MCF 10A (cell line): ENCODE measurements at regions not wholly inside any gene's neighbourhood (a gene's known extent, or its start where the extent isn't known, plus 50 kb on each side); places are given as distances from the start of the nearest gene placed in this dataset.
A peak's percentile ranks its signal among the peaks of the same experiment; 100 is the strongest.

Source experiments
- BruUV-seq: library from RNA; stranded (reverse); fragments of 400-500 nt; replicated peaks from 2 replicates; lab custom pipeline; 2021; lab: Mats Ljungman, UMichigan
- CTCF ChIA-PET: fragments of 300-600 bp; sonication (Branson Sonifier 250); formaldehyde crosslinking; extraction: SDS; loops from one replicate; lab custom pipeline; 2021; ENCODE audit warnings: antibody characterized with exemption, inconsistent platforms; lab: Yijun Ruan, JAX
- POLR2A ChIA-PET: fragments of 300-600, 350-650 bp; sonication (Branson Sonifier 250); formaldehyde crosslinking; extraction: SDS; loops from one replicate; lab custom pipeline; 2020; ENCODE audit warnings: antibody characterized with exemption, inconsistent platforms; lab: Yijun Ruan, JAX
- DNase-seq: peaks from one replicate; pipeline ENCODE4 v3.0.0-alpha.2; 2018; ENCODE audit not compliant: unreplicated experiment
- H3K27ac Mint-ChIP-seq: one replicate; pipeline ENCODE4 v1.8.0; 2022; ENCODE audit warnings: mild to moderate bottlenecking, low read depth, mixed read lengths; ENCODE audit not compliant: unreplicated experiment
- H3K27me3 Mint-ChIP-seq: one replicate; pipeline ENCODE4 v1.8.0; 2022; ENCODE audit warnings: mixed read lengths; ENCODE audit not compliant: insufficient read depth, unreplicated experiment
- H3K36me3 Mint-ChIP-seq: one replicate; pipeline ENCODE4 v1.8.0; 2022; ENCODE audit warnings: mild to moderate bottlenecking, moderate library complexity, mixed read lengths; ENCODE audit not compliant: insufficient read depth, unreplicated experiment
- H3K4me1 Mint-ChIP-seq: one replicate; pipeline ENCODE4 v1.8.0; 2022; ENCODE audit warnings: mixed read lengths; ENCODE audit not compliant: insufficient read depth, unreplicated experiment
- H3K4me3 Mint-ChIP-seq: one replicate; pipeline ENCODE4 v1.8.0; 2022; ENCODE audit warnings: mild to moderate bottlenecking, moderate library complexity, mixed read lengths; ENCODE audit not compliant: unreplicated experiment
- H3K9me3 Mint-ChIP-seq: one replicate; pipeline ENCODE4 v1.8.0; 2022; ENCODE audit warnings: mixed read lengths; ENCODE audit not compliant: unreplicated experiment
- intact Hi-C: fragments of 100-400 bp; cut with micrococcal nuclease; formaldehyde crosslinking; loops from 2 replicates; pipeline ENCODE4 v1.14.1; 2022
- TF ChIP-seq, protein P1 (sequence below): fragments of 200-600 bp; IDR thresholded peaks from one replicate; pipeline ENCODE4 v1.8.0; 2022; ENCODE audit warnings: antibody characterized with exemption, mild to moderate bottlenecking; ENCODE audit not compliant: unreplicated experiment

DNA sequence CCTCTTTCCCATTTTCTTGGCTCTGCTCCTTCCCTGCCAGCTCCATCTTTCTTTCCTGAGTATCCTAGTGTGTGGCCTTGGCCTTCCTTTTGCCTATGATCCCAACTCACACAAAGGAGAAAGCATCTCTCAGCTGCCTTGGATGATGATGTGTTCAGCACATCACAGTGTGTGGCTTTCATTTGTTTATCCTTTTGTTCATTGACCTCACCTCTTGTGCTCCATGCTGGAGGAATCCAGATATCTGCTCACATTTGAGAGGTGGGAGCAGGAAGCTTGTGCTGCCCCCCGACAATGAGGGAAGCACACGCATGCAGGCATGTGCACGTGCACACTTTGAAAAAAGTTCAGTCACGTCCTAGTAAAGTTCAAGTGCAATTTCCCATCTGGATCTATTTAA lies 131.0 kb downstream of the SMIM20 start:
- H3K27ac Mint-ChIP-seq: peak overlapping the region; percentile 18
- H3K4me3 Mint-ChIP-seq: no peak overlapping the region
- no peak for DNase-seq
- no TSS peak for BruUV-seq
- no peaks in the 10 kb centered on the region for H3K9me3 Mint-ChIP-seq
- ChIA-PET POLR2A (interaction anchor here (0.6 kb wide), 1 partner anchor 64 kb away, joined by 3 read pairs; no protein-coding TSS in a partner anchor), CTCF (interaction anchor here (0.9 to 1.1 kb wide), 2 partner anchors 14 to 285 kb away, joined by 3 to 4 read pairs; no protein-coding TSS in a partner anchor)
- TF ChIP-seq, protein P1, sequence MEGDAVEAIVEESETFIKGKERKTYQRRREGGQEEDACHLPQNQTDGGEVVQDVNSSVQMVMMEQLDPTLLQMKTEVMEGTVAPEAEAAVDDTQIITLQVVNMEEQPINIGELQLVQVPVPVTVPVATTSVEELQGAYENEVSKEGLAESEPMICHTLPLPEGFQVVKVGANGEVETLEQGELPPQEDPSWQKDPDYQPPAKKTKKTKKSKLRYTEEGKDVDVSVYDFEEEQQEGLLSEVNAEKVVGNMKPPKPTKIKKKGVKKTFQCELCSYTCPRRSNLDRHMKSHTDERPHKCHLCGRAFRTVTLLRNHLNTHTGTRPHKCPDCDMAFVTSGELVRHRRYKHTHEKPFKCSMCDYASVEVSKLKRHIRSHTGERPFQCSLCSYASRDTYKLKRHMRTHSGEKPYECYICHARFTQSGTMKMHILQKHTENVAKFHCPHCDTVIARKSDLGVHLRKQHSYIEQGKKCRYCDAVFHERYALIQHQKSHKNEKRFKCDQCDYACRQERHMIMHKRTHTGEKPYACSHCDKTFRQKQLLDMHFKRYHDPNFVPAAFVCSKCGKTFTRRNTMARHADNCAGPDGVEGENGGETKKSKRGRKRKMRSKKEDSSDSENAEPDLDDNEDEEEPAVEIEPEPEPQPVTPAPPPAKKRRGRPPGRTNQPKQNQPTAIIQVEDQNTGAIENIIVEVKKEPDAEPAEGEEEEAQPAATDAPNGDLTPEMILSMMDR: no peak
- H3K4me1 Mint-ChIP-seq: peaks cover 20% of the 10 kb centered on the region
- H3K36me3 Mint-ChIP-seq: no peaks in the 10 kb centered on the region
- intact Hi-C loops: no loop called here
- no peaks in the 10 kb centered on the region for H3K27me3 Mint-ChIP-seq

DNA sequence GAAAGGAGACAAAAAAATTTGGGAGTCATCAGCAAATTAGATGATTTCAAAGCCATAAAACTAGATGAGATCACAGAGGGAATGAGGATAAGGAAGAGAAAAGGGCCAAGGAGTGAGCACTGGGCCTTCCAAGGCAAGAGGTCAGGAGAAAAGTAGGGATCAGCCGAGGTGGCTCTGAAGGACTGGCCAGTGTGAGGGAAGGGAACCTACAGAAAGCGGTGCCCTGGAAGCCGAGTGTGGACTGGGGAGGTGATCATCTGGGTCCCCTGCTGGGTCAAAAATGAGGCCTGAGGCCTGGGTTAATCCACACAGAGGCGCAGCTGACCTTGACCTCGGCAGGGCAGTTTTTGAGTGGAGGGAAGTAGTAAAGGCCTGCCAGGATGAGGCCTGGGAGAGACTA lies 133.8 kb downstream of the SMIM20 start:
- POLR2A ChIA-PET: interaction anchor here (0.5 kb wide), 1 partner anchor 361 kb away, joined by 3 read pairs; no protein-coding TSS in a partner anchor
- H3K4me1 Mint-ChIP-seq: peaks cover 20% of the 10 kb centered on the region
- DNase-seq: no peak
- peak overlapping the region; percentile 86 for H3K27ac Mint-ChIP-seq
- CTCF ChIA-PET: no interaction called here
- H3K4me3 Mint-ChIP-seq: no peak overlapping the region
- intact Hi-C loops: no loop called here
- H3K9me3 Mint-ChIP-seq: no peaks in the 10 kb centered on the region
- no peaks in the 10 kb centered on the region for H3K27me3 Mint-ChIP-seq
- TF ChIP-seq, protein P1: no peak
- BruUV-seq: no TSS peak
- no peaks in the 10 kb centered on the region for H3K36me3 Mint-ChIP-seq

DNA sequence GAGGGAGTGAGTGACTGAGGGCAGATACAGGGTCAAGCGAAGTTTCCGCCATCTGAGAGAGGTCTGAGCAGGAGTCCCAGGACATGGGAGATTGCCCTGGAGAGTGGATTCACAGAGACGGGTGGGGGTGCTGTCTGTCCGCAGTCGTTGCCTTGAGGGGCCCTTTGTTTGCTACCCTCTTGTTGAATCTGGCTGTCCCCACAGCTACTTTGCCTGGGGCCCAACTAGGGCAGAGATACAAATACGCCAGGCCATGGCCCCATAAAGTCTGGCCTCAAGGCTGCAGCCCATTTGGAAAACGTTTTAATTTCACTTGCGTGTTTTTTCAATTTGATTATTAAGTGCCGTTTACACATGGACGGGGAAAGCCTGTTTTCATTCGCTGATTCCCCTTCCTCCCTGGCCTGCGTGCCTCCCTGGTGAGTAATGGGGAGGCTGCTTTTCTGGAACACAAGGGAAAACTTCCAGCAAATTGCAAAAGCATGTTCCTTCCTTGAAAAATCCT lies 134.4 kb downstream of the SMIM20 start:
- peak overlapping the region; percentile 86 for H3K27ac Mint-ChIP-seq
- DNase-seq: peak; percentile 81
- H3K4me3 Mint-ChIP-seq: no peak overlapping the region
- POLR2A ChIA-PET: interaction anchor here (0.5 kb wide), 1 partner anchor 360 kb away, joined by 3 read pairs; no protein-coding TSS in a partner anchor
- H3K36me3 Mint-ChIP-seq: no peaks in the 10 kb centered on the region
- peaks cover 20% of the 10 kb centered on the region for H3K4me1 Mint-ChIP-seq
- intact Hi-C loops: no loop called here
- TF ChIP-seq, protein P1: no peak
- CTCF ChIA-PET: no interaction called here
- H3K9me3 Mint-ChIP-seq: no peaks in the 10 kb centered on the region
- no peaks in the 10 kb centered on the region for H3K27me3 Mint-ChIP-seq
- no TSS peak for BruUV-seq

DNA sequence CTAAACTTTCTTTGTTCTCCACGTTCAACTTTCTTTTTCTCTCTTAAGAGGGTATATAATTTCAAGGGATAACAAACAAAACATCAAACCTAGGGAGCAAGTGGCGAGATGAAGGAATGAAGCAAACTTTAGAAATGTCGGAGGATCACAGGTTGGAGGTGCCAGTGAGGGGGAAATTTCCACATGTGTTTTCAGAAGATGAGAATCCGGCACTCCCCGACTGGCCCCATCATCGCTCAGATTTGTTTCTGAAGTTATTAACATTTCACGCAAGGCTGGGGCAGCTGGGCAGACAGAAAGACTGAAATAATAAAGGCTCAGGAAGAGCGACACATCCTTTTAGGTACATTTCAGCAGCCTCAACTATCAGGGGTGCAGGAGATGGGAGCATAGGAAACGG lies 134.9 kb downstream of the SMIM20 start:
- no peak overlapping the region for H3K4me3 Mint-ChIP-seq
- CTCF ChIA-PET: no interaction called here
- H3K27ac Mint-ChIP-seq: peak overlapping the region; percentile 86
- peaks cover 20% of the 10 kb centered on the region for H3K4me1 Mint-ChIP-seq
- TF ChIP-seq, protein P1: no peak
- no peaks in the 10 kb centered on the region for H3K9me3 Mint-ChIP-seq
- POLR2A ChIA-PET: no interaction called here
- H3K36me3 Mint-ChIP-seq: no peaks in the 10 kb centered on the region
- DNase-seq: peak; percentile 25
- BruUV-seq: no TSS peak
- intact Hi-C loops: no loop called here
- H3K27me3 Mint-ChIP-seq: no peaks in the 10 kb centered on the region
